WERI-Rb-1 (cell line): ENCODE measurements at regions not wholly inside any gene's neighbourhood (a gene's known extent, or its start where the extent isn't known, plus 50 kb on each side); places are given as distances from the start of the nearest gene placed in this dataset.

ENCODE experiments used
- DNase-seq: peaks from one replicate; pipeline ENCODE4 v3.0.0-alpha.2; 2020
- H3K27ac ChIP-seq: fragments of 250-450 bp; sonication (Bioruptor Pico); 2 replicates; pipeline ENCODE4 v1.5.1; 2020; ENCODE audit warnings: mild to moderate bottlenecking, moderate library complexity
- H3K27me3 ChIP-seq: fragments of 250-450 bp; sonication (Bioruptor Pico); 2 replicates; pipeline ENCODE4 v1.5.1; 2021; ENCODE audit warnings: mild to moderate bottlenecking, low read depth, moderate library complexity; ENCODE audit not compliant: insufficient read depth, severe bottlenecking
- H3K36me3 ChIP-seq: fragments of 250-450 bp; sonication (Bioruptor Pico); 2 replicates; pipeline ENCODE4 v1.5.1; 2020; ENCODE audit warnings: mild to moderate bottlenecking, moderate library complexity
- H3K4me3 ChIP-seq: 2 replicates; pipeline ENCODE4 v1.5.1; 2011; ENCODE audit warnings: low read depth, mild to moderate bottlenecking, control low read depth, low read length
- H3K9me3 ChIP-seq: fragments of 250-450 bp; sonication (Bioruptor Pico); 2 replicates; pipeline ENCODE4 v1.5.1; 2021; ENCODE audit warnings: mild to moderate bottlenecking, moderate library complexity; ENCODE audit not compliant: severe bottlenecking
- CTCF ChIP-seq: IDR thresholded peaks from 2 replicates; pipeline ENCODE4 v1.5.1; 2011; ENCODE audit warnings: low read depth, mild to moderate bottlenecking, control low read depth, inconsistent platforms, low read length

GRCh38 chr18:78862395-78862794, 117.2 kb upstream of the SALL3 start:
- Histone ChIP-seq H3K27ac (no peak overlapping the region), H3K9me3 (no peaks in the 10 kb centered on the region), H3K27me3 (peaks cover 3% of the 10 kb centered on the region), H3K36me3 (no peaks in the 10 kb centered on the region), H3K4me3 (no peak overlapping the region)
- TF ChIP-seq CTCF, result no peak
- no peak for DNase-seq

- H3K4me3 ChIP-seq, result no peak overlapping the region
- DNase-seq, result no peak
- no peaks in the 10 kb centered on the region for H3K9me3 ChIP-seq
- no peaks in the 10 kb centered on the region for H3K27me3 ChIP-seq
- H3K36me3 ChIP-seq, result no peaks in the 10 kb centered on the region
- no peak for TF ChIP-seq CTCF
- H3K27ac ChIP-seq, result no peak overlapping the region
Measured at GRCh38 chr18:78865056-78865598, 114.5 kb upstream of the SALL3 start.

GRCh38 chr18:78865771-78866310, 113.8 kb upstream of the SALL3 start:
- TF ChIP-seq CTCF, result no peak
- Histone ChIP-seq H3K27ac (no peak overlapping the region), H3K36me3 (no peaks in the 10 kb centered on the region), H3K27me3 (no peaks in the 10 kb centered on the region), H3K4me3 (no peak overlapping the region), H3K9me3 (no peaks in the 10 kb centered on the region)
- no peak for DNase-seq

- Histone ChIP-seq H3K4me3 (no peak overlapping the region), H3K27ac (no peak overlapping the region), H3K9me3 (no peaks in the 10 kb centered on the region), H3K36me3 (no peaks in the 10 kb centered on the region), H3K27me3 (no peaks in the 10 kb centered on the region)
- no peak for DNase-seq
- no peak for TF ChIP-seq CTCF
Measured at GRCh38 chr18:78867131-78867530, 112.5 kb upstream of the SALL3 start.

- no peaks in the 10 kb centered on the region for H3K9me3 ChIP-seq
- H3K36me3 ChIP-seq, result no peaks in the 10 kb centered on the region
- TF ChIP-seq CTCF, result no peak
- no peak overlapping the region for H3K4me3 ChIP-seq
- no peaks in the 10 kb centered on the region for H3K27me3 ChIP-seq
- no peak overlapping the region for H3K27ac ChIP-seq
- DNase-seq, result no peak
Measured at GRCh38 chr18:78868330-78869316, 111.0 kb upstream of the SALL3 start.
